Astrocyte of the spinal cord (primary cell): ENCODE measurements at regions not wholly inside any gene's neighbourhood (a gene's known extent, or its start where the extent isn't known, plus 50 kb on each side); places are given as distances from the start of the nearest gene placed in this dataset.

ENCODE experiments used
- DNase-seq: peaks from one replicate; pipeline ENCODE4 v3.0.0; 2011; ENCODE audit warnings: low read depth, low spot score
- H3K4me3 ChIP-seq: 2 replicates; pipeline ENCODE4 v1.5.1; 2011; ENCODE audit warnings: low read depth, mild to moderate bottlenecking, low read length, moderate library complexity
- CTCF ChIP-seq: IDR thresholded peaks from 2 replicates; pipeline ENCODE4 v1.5.1; 2012; ENCODE audit warnings: low read depth, mild to moderate bottlenecking, low read length, inconsistent platforms
- in situ Hi-C: cut with HindIII; loops from 2 replicates; pipeline ENCODE4 v1.10.0; 2017; ENCODE audit warnings: low sequenced_read_pairs

GRCh38 chr5:23703940-23704855, 196.8 kb downstream of the PRDM9 start:
- no peak for DNase-seq
- no peak overlapping the region for H3K4me3 ChIP-seq
- in situ Hi-C loops, result no loop called here
- no peak for TF ChIP-seq CTCF

GRCh38 chr5:23717486-23717885, 210.1 kb downstream of the PRDM9 start:
- no peak for TF ChIP-seq CTCF
- no peak overlapping the region for H3K4me3 ChIP-seq
- DNase-seq, result no peak
- in situ Hi-C loops, result no loop called here

- in situ Hi-C loops, result no loop called here
- DNase-seq, result no peak
- TF ChIP-seq CTCF, result no peak
- no peak overlapping the region for H3K4me3 ChIP-seq
Measured at GRCh38 chr5:23718564-23718963, 211.2 kb downstream of the PRDM9 start.

- TF ChIP-seq CTCF, result no peak
- H3K4me3 ChIP-seq, result no peak overlapping the region
- no peak for DNase-seq
- in situ Hi-C loops, result no loop called here
Measured at GRCh38 chr5:23721336-23721735, 213.9 kb downstream of the PRDM9 start.

GRCh38 chr5:23727271-23727670, 219.9 kb downstream of the PRDM9 start:
- in situ Hi-C loops, result no loop called here
- no peak for TF ChIP-seq CTCF
- no peak overlapping the region for H3K4me3 ChIP-seq
- no peak for DNase-seq

- no peak overlapping the region for H3K4me3 ChIP-seq
- no peak for TF ChIP-seq CTCF
- DNase-seq, result no peak
- in situ Hi-C loops, result no loop called here
Measured at GRCh38 chr5:23730023-23730422, 222.6 kb downstream of the PRDM9 start.
